Testis (tissue), 2 donors: ENCODE measurements at regions not wholly inside any gene's neighbourhood (a gene's known extent, or its start where the extent isn't known, plus 50 kb on each side); places are given as distances from the start of the nearest gene placed in this dataset.

ENCODE experiments used
- DNase-seq: peaks from one replicate; pipeline ENCODE4 v3.0.0-alpha.2; 2019
- H3K27ac ChIP-seq, 2 donors: fragments of 200-600 bp; sonication (generic); one replicate each; pipeline ENCODE4 v1.5.1; 2019
- H3K27me3 ChIP-seq: fragments of 200-600 bp; sonication (generic); one replicate; pipeline ENCODE4 v1.5.1; 2019
- H3K36me3 ChIP-seq: fragments of 200-600 bp; sonication (generic); one replicate; pipeline ENCODE4 v1.5.1; 2017; ENCODE audit warnings: low read depth; ENCODE audit errors: missing control alignments
- H3K4me1 ChIP-seq: fragments of 200-600 bp; sonication (generic); one replicate; pipeline ENCODE4 v1.5.1; 2019
- H3K4me3 ChIP-seq, 2 donors: fragments of 200-600 bp; sonication (generic); one replicate each; pipeline ENCODE4 v1.5.1; 2017 to 2019
- H3K9me3 ChIP-seq: fragments of 200-600 bp; sonication (generic); one replicate; pipeline ENCODE4 v1.5.1; 2017
- CTCF ChIP-seq, 3 experiments: fragments of 450-650 bp in 2 of 3; fragments of 200-600 bp in 1 of 3; sonication (generic) in 1 of 3; IDR thresholded peaks; one replicate each; pipeline ENCODE4 v1.5.1; 2016 to 2019; ENCODE audit warnings: antibody characterized with exemption in 3 of 3, mild to moderate bottlenecking in 2 of 3, moderate library complexity in 1 of 3
- POLR2A ChIP-seq: fragments of 450-650 bp; IDR thresholded peaks from one replicate; pipeline ENCODE4 v1.6.1; 2017; ENCODE audit warnings: antibody characterized with exemption, mild to moderate bottlenecking, moderate library complexity
- WGBS, 2 donors: methylation state at CpG; one replicate each; pipeline ENCODE4 v1.1.5; 2018; 5-methylcytosine and 5-hydroxymethylcytosine counted together
- intact Hi-C: fragments of 100-400 bp; cut with DNase I; formaldehyde crosslinking; loops from one replicate; pipeline ENCODE4 v1.15.1; 2023; ENCODE audit warnings: low total_unique reads

GRCh38 chr12:46461459-46461858 is 88.9 kb upstream of the SLC38A2 start:
- H3K4me1 ChIP-seq, result peaks cover 31% of the 10 kb centered on the region
- H3K27ac ChIP-seq, result peak overlapping the region; percentile 29 to 44
- H3K36me3 ChIP-seq, result no peaks in the 10 kb centered on the region
- WGBS, 2 donors, result 53 to 55% methylated on average over 5 of the region's 5 CpGs
- no peaks in the 10 kb centered on the region for H3K27me3 ChIP-seq
- intact Hi-C loops, result no loop called here
- no peak for TF ChIP-seq CTCF (IDR thresholded peaks at IDR 0.05)
- no peak for TF ChIP-seq POLR2A
- no peaks in the 10 kb centered on the region for H3K9me3 ChIP-seq
- DNase-seq, result peak; percentile 73
- no peak overlapping the region for H3K4me3 ChIP-seq

GRCh38 chr12:46460682-46461210 is 88.2 kb upstream of the SLC38A2 start:
- H3K9me3 ChIP-seq, result no peaks in the 10 kb centered on the region
- peak overlapping the region; percentile 29 to 44 for H3K27ac ChIP-seq
- 63 to 82% methylated on average over 2 of the region's 2 CpGs for WGBS, 2 donors
- intact Hi-C loops, result no loop called here
- no peaks in the 10 kb centered on the region for H3K27me3 ChIP-seq
- H3K4me3 ChIP-seq, result no peak overlapping the region
- H3K4me1 ChIP-seq, result peaks cover 31% of the 10 kb centered on the region
- no peaks in the 10 kb centered on the region for H3K36me3 ChIP-seq
- TF ChIP-seq CTCF (IDR thresholded peaks at IDR 0.05) (no peak), POLR2A (no peak)
- DNase-seq, result no peak

- TF ChIP-seq POLR2A (no peak), CTCF (IDR thresholded peaks at IDR 0.05) (no peak)
- WGBS, 2 donors, result 65 to 69% methylated on average over 5 of the region's 5 CpGs
- Histone ChIP-seq H3K27ac (no peak overlapping the region), H3K36me3 (no peaks in the 10 kb centered on the region), H3K4me1 (peaks cover 31% of the 10 kb centered on the region), H3K4me3 (no peak overlapping the region), H3K27me3 (no peaks in the 10 kb centered on the region), H3K9me3 (no peaks in the 10 kb centered on the region)
- intact Hi-C loops, result no loop called here
- DNase-seq, result no peak
Measured at GRCh38 chr12:46459861-46460545, 87.4 kb upstream of the SLC38A2 start.

GRCh38 chr12:46459111-46459510 is 86.5 kb upstream of the SLC38A2 start:
- WGBS, 2 donors, result 50 to 68% methylated on average over 4 of the region's 4 CpGs
- Histone ChIP-seq H3K27ac (no peak overlapping the region), H3K4me1 (peaks cover 31% of the 10 kb centered on the region), H3K27me3 (no peaks in the 10 kb centered on the region), H3K36me3 (no peaks in the 10 kb centered on the region), H3K4me3 (no peak overlapping the region), H3K9me3 (no peaks in the 10 kb centered on the region)
- intact Hi-C loops, result no loop called here
- TF ChIP-seq POLR2A (no peak), CTCF (IDR thresholded peaks at IDR 0.05) (no peak)
- no peak for DNase-seq

GRCh38 chr12:46458500-46459102 is 86.0 kb upstream of the SLC38A2 start:
- WGBS, 2 donors, result 90 to 92% methylated on average over 3 of the region's 3 CpGs
- Histone ChIP-seq H3K36me3 (no peaks in the 10 kb centered on the region), H3K4me1 (peaks cover 31% of the 10 kb centered on the region), H3K4me3 (no peak overlapping the region), H3K27me3 (no peaks in the 10 kb centered on the region), H3K27ac (no peak overlapping the region), H3K9me3 (no peaks in the 10 kb centered on the region)
- TF ChIP-seq CTCF (IDR thresholded peaks at IDR 0.05), result no peak
- TF ChIP-seq POLR2A, result no peak
- DNase-seq, result no peak
- intact Hi-C loops, result no loop called here
